ENCODE measurements at regions not wholly inside any gene's neighbourhood (a gene's known extent, or its start where the extent isn't known, plus 50 kb on each side); places are given as distances from the start of the nearest gene placed in this dataset.

DNA sequence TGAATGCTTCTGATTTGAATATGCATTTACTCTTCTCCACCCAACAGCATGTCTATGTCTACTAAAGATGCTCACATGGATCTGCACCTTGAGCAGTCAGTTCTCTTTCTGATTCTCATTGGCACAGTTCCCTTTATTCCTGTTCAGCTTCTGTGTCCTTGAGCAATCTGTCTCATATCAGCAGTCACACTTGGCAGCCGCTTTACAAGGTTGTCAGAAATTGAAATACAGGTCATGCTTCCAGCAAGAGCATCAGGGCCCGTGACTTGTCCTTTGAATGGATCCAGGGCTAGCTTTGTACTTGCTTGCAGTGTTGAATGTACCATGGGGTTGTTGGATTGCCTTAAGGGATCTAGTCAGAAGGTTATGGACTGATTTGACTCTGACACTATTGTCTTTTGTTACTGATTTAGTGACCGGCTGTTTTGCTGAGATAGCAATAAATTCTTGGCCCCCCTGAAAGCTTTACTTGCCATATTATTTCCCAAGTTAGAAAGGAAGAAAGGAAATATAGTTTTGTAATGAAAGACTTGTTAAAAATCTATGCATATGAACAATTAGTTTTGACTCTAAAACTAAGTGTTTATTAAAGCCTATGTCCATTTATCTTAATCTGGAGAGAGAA lies 273.4 kb upstream of the ISL1 start:
- TF ChIP-seq, protein P1, sequence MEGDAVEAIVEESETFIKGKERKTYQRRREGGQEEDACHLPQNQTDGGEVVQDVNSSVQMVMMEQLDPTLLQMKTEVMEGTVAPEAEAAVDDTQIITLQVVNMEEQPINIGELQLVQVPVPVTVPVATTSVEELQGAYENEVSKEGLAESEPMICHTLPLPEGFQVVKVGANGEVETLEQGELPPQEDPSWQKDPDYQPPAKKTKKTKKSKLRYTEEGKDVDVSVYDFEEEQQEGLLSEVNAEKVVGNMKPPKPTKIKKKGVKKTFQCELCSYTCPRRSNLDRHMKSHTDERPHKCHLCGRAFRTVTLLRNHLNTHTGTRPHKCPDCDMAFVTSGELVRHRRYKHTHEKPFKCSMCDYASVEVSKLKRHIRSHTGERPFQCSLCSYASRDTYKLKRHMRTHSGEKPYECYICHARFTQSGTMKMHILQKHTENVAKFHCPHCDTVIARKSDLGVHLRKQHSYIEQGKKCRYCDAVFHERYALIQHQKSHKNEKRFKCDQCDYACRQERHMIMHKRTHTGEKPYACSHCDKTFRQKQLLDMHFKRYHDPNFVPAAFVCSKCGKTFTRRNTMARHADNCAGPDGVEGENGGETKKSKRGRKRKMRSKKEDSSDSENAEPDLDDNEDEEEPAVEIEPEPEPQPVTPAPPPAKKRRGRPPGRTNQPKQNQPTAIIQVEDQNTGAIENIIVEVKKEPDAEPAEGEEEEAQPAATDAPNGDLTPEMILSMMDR (conservative IDR thresholded peaks at IDR 0.05; ENCODE audit: low read length): no peak
- TF ChIP-seq EZH2phosphoT487 (IDR thresholded peaks at IDR 0.05; ENCODE audit: borderline replicate concordance): no peak
